H1 (cell line): ENCODE measurements at regions not wholly inside any gene's neighbourhood (a gene's known extent, or its start where the extent isn't known, plus 50 kb on each side); places are given as distances from the start of the nearest gene placed in this dataset.

Experiments
- BCL11A ChIP-seq, 2 experiments: IDR thresholded peaks; one replicate each; pipeline ENCODE4 v1.6.1; 2011; ENCODE audit warnings: low read depth in 2 of 2, low read length in 2 of 2, mild to moderate bottlenecking in 2 of 2
- CEBPB ChIP-seq: IDR thresholded peaks from 2 replicates; pipeline ENCODE4 v1.6.1; 2012; ENCODE audit warnings: low read depth, low read length
- CTBP2 ChIP-seq: IDR thresholded peaks from 2 replicates; pipeline ENCODE4 v1.7.0; 2011; ENCODE audit warnings: borderline replicate concordance, mild to moderate bottlenecking, moderate library complexity, mixed read lengths, low read length; ENCODE audit not compliant: insufficient read depth, insufficient read length
- SP1 ChIP-seq: IDR thresholded peaks from 2 replicates; pipeline ENCODE4 v1.6.1; 2011; ENCODE audit warnings: low read depth, low read length

GRCh38 chr13:34881494-34881893 lies 60.6 kb upstream of the NBEA start (continued):
- TF ChIP-seq SP1 (no peak), CTBP2 (no peak), CEBPB (no peak), BCL11A (IDR thresholded peaks at IDR 0.05; ENCODE audit: low read depth in 2 of 2, low read length in 2 of 2) (no peak)
